ENCODE measurements at regions not wholly inside any gene's neighbourhood (a gene's known extent, or its start where the extent isn't known, plus 50 kb on each side); places are given as distances from the start of the nearest gene placed in this dataset.

DNA sequence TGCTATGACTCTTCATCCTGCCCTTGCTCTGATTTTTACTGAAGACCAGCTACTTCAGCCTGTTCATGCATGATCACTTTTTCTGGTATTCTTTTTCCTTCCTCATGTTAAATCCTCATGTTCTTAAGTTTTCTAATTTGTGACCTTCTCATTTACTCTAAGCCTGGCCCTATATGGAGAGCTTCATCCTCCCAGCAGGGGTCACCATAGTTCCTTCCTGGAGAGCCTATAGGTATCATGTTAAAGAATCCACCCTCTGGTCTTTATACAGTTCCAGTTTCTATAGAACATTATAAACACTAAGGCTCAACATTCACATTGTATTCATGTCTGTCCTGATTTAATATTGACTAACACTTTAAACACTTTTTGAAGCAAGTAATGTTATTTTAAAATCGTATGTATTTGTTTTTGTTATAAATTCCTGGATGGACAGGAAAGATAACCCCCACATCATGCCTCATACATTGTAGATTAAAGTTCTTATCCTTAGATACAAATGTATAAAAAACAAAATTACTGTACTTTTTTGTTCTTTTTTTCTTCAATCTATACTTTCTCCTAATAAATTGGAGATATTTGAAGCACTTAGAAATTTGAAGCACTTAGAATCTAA, 53.8 kb upstream of the OTUD4 start:
- DNase-seq (ENCODE audit: low spot score): peak; percentile 62

- DNase-seq (ENCODE audit: low spot score): no peak
These were observed 51.7 kb upstream of the OTUD4 start for GRCh38 chr4:145231906-145232700.

- no peak for DNase-seq (ENCODE audit: low spot score)
These were observed 50.3 kb upstream of the OTUD4 start for GRCh38 chr4:145230726-145231125.
